Uterus (tissue), 2 donors: ENCODE measurements at regions not wholly inside any gene's neighbourhood (a gene's known extent, or its start where the extent isn't known, plus 50 kb on each side); places are given as distances from the start of the nearest gene placed in this dataset.

ENCODE experiments used
- CTCF ChIP-seq, 4 experiments: fragments of 200-600 bp in 2 of 4; fragments of 450-650 bp in 2 of 4; sonication (generic) in 2 of 4; IDR thresholded peaks; one replicate each; pipeline ENCODE4 v1.5.1; 2016 to 2019; ENCODE audit warnings: antibody characterized with exemption in 4 of 4, mild to moderate bottlenecking in 2 of 4, moderate library complexity in 1 of 4
- POLR2A ChIP-seq, 2 donors: fragments of 450-650 bp; IDR thresholded peaks; one replicate each; pipeline ENCODE4 v1.6.1; 2016; ENCODE audit warnings: antibody characterized with exemption in 2 of 2, mild to moderate bottlenecking in 1 of 2, moderate library complexity in 1 of 2

GRCh38 chr12:34208331-34209258 is 186.3 kb downstream of the ALG10 start:
- TF ChIP-seq CTCF (IDR thresholded peaks at IDR 0.05) (no peak), POLR2A (IDR thresholded peaks at IDR 0.05) (no peak)
